ENCODE measurements at regions not wholly inside any gene's neighbourhood (a gene's known extent, or its start where the extent isn't known, plus 50 kb on each side); places are given as distances from the start of the nearest gene placed in this dataset.
A peak's percentile ranks its signal among the peaks of the same experiment; 100 is the strongest.

GRCh38 chr12:4969405-4969804 is 59.7 kb downstream of the KCNA1 start:
- Histone ChIP-seq H3K4me1 (ENCODE audit: control insufficient read depth, insufficient read depth, low read length) (peaks cover 6% of the 10 kb centered on the region), H3K27me3 (ENCODE audit: control insufficient read depth, insufficient read depth, low read length) (peaks cover 57% of the 10 kb centered on the region), H3K4me3 (ENCODE audit: low read length) (no peak overlapping the region), H3K27ac (ENCODE audit: low read length) (no peak overlapping the region), H3K36me3 (ENCODE audit: control insufficient read depth, insufficient read depth, low read length) (no peaks in the 10 kb centered on the region), H3K9me3 (ENCODE audit: control insufficient read depth, low read depth, low read length) (no peaks in the 10 kb centered on the region)
- WGBS (ENCODE audit: insufficient coverage, low lambda C conversion rate), result 83% methylated on average over 1 of the region's 3 CpGs
- no peak for DNase-seq

- Histone ChIP-seq H3K9me3 (ENCODE audit: control insufficient read depth, low read depth, low read length) (no peaks in the 10 kb centered on the region), H3K27ac (ENCODE audit: low read length) (no peak overlapping the region), H3K4me3 (ENCODE audit: low read length) (no peak overlapping the region), H3K4me1 (ENCODE audit: control insufficient read depth, insufficient read depth, low read length) (peaks cover 6% of the 10 kb centered on the region), H3K27me3 (ENCODE audit: control insufficient read depth, insufficient read depth, low read length) (peaks cover 48% of the 10 kb centered on the region), H3K36me3 (ENCODE audit: control insufficient read depth, insufficient read depth, low read length) (no peaks in the 10 kb centered on the region)
- DNase-seq, result peak; percentile 11 to 49
- WGBS (ENCODE audit: insufficient coverage, low lambda C conversion rate), result 61% methylated on average over 2 of the region's 3 CpGs
Measured at GRCh38 chr12:4974217-4974616, 64.5 kb downstream of the KCNA1 start.

- H3K9me3 ChIP-seq (ENCODE audit: control insufficient read depth, low read depth, low read length), result no peaks in the 10 kb centered on the region
- no peak overlapping the region for H3K4me3 ChIP-seq (ENCODE audit: low read length)
- no peaks in the 10 kb centered on the region for H3K36me3 ChIP-seq (ENCODE audit: control insufficient read depth, insufficient read depth, low read length)
- peaks cover 48% of the 10 kb centered on the region for H3K27me3 ChIP-seq (ENCODE audit: control insufficient read depth, insufficient read depth, low read length)
- H3K4me1 ChIP-seq (ENCODE audit: control insufficient read depth, insufficient read depth, low read length), result peaks cover 6% of the 10 kb centered on the region
- H3K27ac ChIP-seq (ENCODE audit: low read length), result no peak overlapping the region
- DNase-seq, result no peak
- WGBS (ENCODE audit: insufficient coverage, low lambda C conversion rate), result no CpG with 5 or more reads among the region's 12 CpGs
Measured at GRCh38 chr12:4975574-4975973, 65.9 kb downstream of the KCNA1 start.

DNA sequence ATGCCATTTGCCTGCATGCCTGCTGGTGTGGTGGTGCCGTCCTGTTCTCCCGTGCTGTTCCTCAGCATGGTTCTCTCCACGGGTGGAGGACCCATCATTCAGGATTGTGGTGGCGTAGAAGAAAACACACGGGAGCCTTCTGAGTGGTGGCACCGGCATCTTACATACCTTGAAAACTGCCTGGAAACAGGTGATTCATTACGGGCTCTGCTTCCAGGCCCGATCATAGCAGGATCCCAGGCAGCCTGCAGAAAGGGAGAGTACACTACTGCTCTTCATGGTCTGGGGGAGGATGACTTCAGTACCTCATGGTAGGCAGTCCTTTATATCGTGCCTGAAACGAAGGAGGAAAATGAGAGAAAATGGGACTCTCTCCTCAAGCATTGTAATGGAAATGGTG is 66.6 kb upstream of the KCNA5 start:
- Histone ChIP-seq H3K4me1 (ENCODE audit: control insufficient read depth, insufficient read depth, low read length) (peaks cover 6% of the 10 kb centered on the region), H3K27ac (ENCODE audit: low read length) (no peak overlapping the region), H3K36me3 (ENCODE audit: control insufficient read depth, insufficient read depth, low read length) (no peaks in the 10 kb centered on the region), H3K27me3 (ENCODE audit: control insufficient read depth, insufficient read depth, low read length) (peaks cover 50% of the 10 kb centered on the region), H3K9me3 (ENCODE audit: control insufficient read depth, low read depth, low read length) (no peaks in the 10 kb centered on the region), H3K4me3 (ENCODE audit: low read length) (no peak overlapping the region)
- DNase-seq, result no peak
- WGBS (ENCODE audit: insufficient coverage, low lambda C conversion rate), result no CpG with 5 or more reads among the region's 10 CpGs

DNA sequence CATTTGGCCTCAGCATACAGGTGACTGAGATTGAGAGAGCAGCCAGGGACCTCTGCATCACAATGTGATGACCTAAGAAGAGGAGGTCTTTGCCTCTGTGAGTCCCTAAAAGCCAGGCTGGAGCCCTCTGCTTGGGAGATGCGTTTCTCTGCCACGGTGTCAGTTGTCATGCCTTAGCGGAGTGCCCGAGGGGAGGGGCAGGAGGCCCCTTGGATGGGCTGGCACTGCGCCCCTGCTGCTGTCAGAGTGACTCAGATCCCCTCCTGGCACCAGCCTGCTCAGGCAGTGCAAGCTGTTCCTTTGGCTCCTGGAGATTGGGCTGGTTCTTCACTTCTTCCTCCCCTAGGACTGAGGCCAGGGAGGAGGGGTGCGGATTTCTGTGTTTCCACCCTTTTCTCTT is 64.9 kb upstream of the KCNA5 start:
- no peak for DNase-seq
- Histone ChIP-seq H3K4me3 (ENCODE audit: low read length) (no peak overlapping the region), H3K4me1 (ENCODE audit: control insufficient read depth, insufficient read depth, low read length) (peaks cover 3% of the 10 kb centered on the region), H3K27me3 (ENCODE audit: control insufficient read depth, insufficient read depth, low read length) (peaks cover 55% of the 10 kb centered on the region), H3K27ac (ENCODE audit: low read length) (no peak overlapping the region), H3K36me3 (ENCODE audit: control insufficient read depth, insufficient read depth, low read length) (no peaks in the 10 kb centered on the region), H3K9me3 (ENCODE audit: control insufficient read depth, low read depth, low read length) (no peaks in the 10 kb centered on the region)
- no CpG with 5 or more reads among the region's 6 CpGs for WGBS (ENCODE audit: insufficient coverage, low lambda C conversion rate)

DNA sequence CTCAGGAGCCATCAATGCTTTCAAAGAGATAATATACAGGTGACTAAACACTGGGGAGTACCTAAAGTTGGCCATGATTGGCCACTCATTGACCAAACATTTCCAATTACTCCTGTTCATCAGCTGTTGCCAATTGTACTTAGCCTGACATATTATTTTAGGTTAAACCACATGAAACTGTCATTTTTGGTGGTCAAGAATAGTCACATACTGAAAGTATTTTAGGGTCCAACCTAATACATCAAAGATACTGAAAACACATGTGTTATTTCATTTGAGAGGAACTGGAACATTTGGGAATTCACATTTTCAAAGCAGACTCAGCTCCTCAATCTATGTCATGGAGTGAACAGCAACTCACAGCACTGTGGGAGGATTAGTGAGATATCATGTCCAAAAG is 63.9 kb upstream of the KCNA5 start:
- Histone ChIP-seq H3K4me3 (ENCODE audit: low read length) (no peak overlapping the region), H3K36me3 (ENCODE audit: control insufficient read depth, insufficient read depth, low read length) (no peaks in the 10 kb centered on the region), H3K9me3 (ENCODE audit: control insufficient read depth, low read depth, low read length) (no peaks in the 10 kb centered on the region), H3K27me3 (ENCODE audit: control insufficient read depth, insufficient read depth, low read length) (peaks cover 64% of the 10 kb centered on the region), H3K4me1 (ENCODE audit: control insufficient read depth, insufficient read depth, low read length) (no peaks in the 10 kb centered on the region), H3K27ac (ENCODE audit: low read length) (no peak overlapping the region)
- DNase-seq, result no peak

GRCh38 chr12:4984344-4984743 is 59.3 kb upstream of the KCNA5 start:
- WGBS (ENCODE audit: insufficient coverage, low lambda C conversion rate), result no CpG with 5 or more reads among the region's 2 CpGs
- Histone ChIP-seq H3K9me3 (ENCODE audit: control insufficient read depth, low read depth, low read length) (no peaks in the 10 kb centered on the region), H3K4me3 (ENCODE audit: low read length) (no peak overlapping the region), H3K27me3 (ENCODE audit: control insufficient read depth, insufficient read depth, low read length) (peaks cover 44% of the 10 kb centered on the region), H3K4me1 (ENCODE audit: control insufficient read depth, insufficient read depth, low read length) (no peaks in the 10 kb centered on the region), H3K36me3 (ENCODE audit: control insufficient read depth, insufficient read depth, low read length) (no peaks in the 10 kb centered on the region), H3K27ac (ENCODE audit: low read length) (no peak overlapping the region)
- no peak for DNase-seq

DNA sequence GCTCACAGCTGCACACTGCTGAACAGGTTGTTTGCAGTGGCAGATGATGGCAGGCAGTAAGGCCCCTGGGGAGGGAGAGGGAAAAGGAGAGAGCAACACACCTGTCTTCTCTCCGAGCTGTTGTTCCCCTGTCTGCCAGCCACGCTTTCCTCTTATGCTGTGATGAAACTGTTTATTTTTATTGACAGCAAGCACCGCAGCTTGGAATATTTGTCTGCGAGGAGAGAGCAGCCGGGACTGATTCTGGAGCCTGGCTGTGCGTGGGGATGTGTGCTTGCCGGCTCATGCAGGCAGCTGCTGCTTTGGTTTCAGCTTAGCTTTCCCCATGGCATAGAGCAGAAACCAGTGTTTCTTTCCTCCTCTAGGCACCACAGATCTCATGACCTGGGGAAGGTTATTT is 58.7 kb upstream of the KCNA5 start:
- Histone ChIP-seq H3K9me3 (ENCODE audit: control insufficient read depth, low read depth, low read length) (no peaks in the 10 kb centered on the region), H3K36me3 (ENCODE audit: control insufficient read depth, insufficient read depth, low read length) (no peaks in the 10 kb centered on the region), H3K27me3 (ENCODE audit: control insufficient read depth, insufficient read depth, low read length) (peaks cover 39% of the 10 kb centered on the region), H3K4me1 (ENCODE audit: control insufficient read depth, insufficient read depth, low read length) (no peaks in the 10 kb centered on the region), H3K4me3 (ENCODE audit: low read length) (no peak overlapping the region), H3K27ac (ENCODE audit: low read length) (no peak overlapping the region)
- DNase-seq, result no peak
- WGBS (ENCODE audit: insufficient coverage, low lambda C conversion rate), result no CpG with 5 or more reads among the region's 7 CpGs

DNA sequence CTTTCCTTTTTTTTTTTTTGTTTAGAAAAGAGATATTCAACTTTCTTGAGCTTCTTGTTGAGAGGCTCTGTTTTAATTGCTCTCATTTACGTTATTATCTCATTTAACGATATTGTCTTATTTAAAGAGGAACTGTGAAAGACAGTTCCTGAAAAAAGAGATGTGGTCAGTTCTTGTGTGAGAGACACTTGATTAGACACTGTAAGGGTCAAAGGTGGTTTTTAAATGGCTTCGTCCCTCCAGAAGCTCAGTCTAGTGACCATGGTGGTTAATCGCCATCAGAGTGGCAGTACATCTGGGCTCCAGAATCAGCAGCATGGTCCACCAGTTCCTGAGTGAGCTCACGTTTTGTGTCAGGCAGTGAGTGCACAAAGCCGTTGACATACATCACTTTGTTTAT is 57.9 kb upstream of the KCNA5 start:
- H3K4me3 ChIP-seq (ENCODE audit: low read length), result no peak overlapping the region
- 94% methylated on average over 2 of the region's 6 CpGs for WGBS (ENCODE audit: insufficient coverage, low lambda C conversion rate)
- DNase-seq, result no peak
- H3K36me3 ChIP-seq (ENCODE audit: control insufficient read depth, insufficient read depth, low read length), result no peaks in the 10 kb centered on the region
- H3K27me3 ChIP-seq (ENCODE audit: control insufficient read depth, insufficient read depth, low read length), result peaks cover 34% of the 10 kb centered on the region
- no peak overlapping the region for H3K27ac ChIP-seq (ENCODE audit: low read length)
- H3K4me1 ChIP-seq (ENCODE audit: control insufficient read depth, insufficient read depth, low read length), result no peaks in the 10 kb centered on the region
- H3K9me3 ChIP-seq (ENCODE audit: control insufficient read depth, low read depth, low read length), result no peaks in the 10 kb centered on the region

DNA sequence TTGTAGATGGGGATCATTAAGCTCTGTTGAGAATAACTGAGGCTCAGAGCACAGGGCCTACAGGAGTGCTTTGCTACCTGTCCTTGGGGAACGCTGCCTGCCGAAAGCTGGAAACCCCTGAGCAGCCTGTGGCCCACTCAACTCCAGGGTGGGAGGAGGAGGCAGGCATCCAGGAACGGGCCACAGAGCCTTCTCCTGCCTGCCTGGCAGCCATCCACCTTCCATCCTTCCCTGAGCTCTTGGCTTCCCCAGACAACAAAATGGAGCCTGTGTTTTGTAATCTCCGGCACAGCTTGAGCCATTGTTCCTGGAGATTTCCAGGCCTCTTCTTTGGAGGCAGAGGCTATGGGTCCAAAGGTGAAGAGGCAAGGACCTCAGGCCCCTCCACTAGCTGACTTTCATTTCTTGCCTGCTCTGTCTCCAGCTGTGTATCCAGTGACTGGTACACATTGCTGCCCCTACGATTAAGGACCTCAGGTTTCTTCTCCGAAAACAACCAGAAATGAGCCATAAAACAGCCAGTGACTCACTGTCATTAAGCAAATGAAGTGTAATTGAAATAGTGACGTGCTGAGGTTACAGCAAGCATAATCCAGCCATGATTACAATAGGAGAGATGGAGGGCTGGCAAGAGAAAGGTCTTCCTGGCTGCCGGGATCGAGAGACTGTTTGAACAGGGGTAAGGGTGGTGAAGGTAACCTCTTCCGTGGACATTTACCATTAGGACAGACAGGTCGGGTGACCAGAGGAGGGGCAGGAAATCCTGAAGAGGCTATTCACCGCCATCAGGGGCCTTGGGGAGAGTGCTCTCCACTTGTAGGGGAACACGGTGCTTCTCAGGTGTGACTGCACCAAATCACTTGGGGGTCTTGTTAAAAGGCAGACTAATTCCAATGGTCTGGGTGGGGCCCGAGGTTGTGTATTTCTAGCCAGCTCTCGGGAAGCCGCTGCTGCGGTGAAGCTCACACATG is 56.3 kb upstream of the KCNA5 start:
- DNase-seq, result peak; percentile 31 to 67
- no peaks in the 10 kb centered on the region for H3K36me3 ChIP-seq (ENCODE audit: control insufficient read depth, insufficient read depth, low read length)
- H3K4me1 ChIP-seq (ENCODE audit: control insufficient read depth, insufficient read depth, low read length), result no peaks in the 10 kb centered on the region
- 7% methylated on average over 2 of the region's 17 CpGs for WGBS (ENCODE audit: insufficient coverage, low lambda C conversion rate)
- H3K27ac ChIP-seq (ENCODE audit: low read length), result no peak overlapping the region
- H3K9me3 ChIP-seq (ENCODE audit: control insufficient read depth, low read depth, low read length), result no peaks in the 10 kb centered on the region
- H3K4me3 ChIP-seq (ENCODE audit: low read length), result no peak overlapping the region
- H3K27me3 ChIP-seq (ENCODE audit: control insufficient read depth, insufficient read depth, low read length), result peaks cover 25% of the 10 kb centered on the region

DNA sequence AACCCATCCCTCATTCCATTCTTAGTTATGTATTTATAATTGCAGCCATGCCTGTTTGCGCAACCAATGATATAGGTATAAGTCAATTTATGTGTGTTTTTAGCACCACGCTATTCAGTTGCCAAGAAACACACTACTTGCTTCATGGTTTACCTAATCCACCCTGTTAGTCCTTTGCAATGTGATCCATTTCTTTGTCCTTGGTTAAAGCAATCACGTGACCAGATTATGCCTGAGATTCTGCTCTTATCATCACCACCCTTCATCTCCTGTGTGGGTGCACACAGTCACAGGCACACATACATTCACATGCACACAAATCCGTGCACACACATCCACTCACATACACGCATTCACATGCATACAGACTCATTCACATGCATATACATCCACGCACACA is 52.3 kb upstream of the KCNA5 start:
- no CpG with 5 or more reads among the region's 6 CpGs for WGBS (ENCODE audit: insufficient coverage, low lambda C conversion rate)
- H3K4me1 ChIP-seq (ENCODE audit: control insufficient read depth, insufficient read depth, low read length), result no peaks in the 10 kb centered on the region
- H3K4me3 ChIP-seq (ENCODE audit: low read length), result no peak overlapping the region
- no peak for DNase-seq
- H3K9me3 ChIP-seq (ENCODE audit: control insufficient read depth, low read depth, low read length), result no peaks in the 10 kb centered on the region
- H3K27me3 ChIP-seq (ENCODE audit: control insufficient read depth, insufficient read depth, low read length), result peaks cover 25% of the 10 kb centered on the region
- H3K36me3 ChIP-seq (ENCODE audit: control insufficient read depth, insufficient read depth, low read length), result no peaks in the 10 kb centered on the region
- H3K27ac ChIP-seq (ENCODE audit: low read length), result no peak overlapping the region
